ENCODE measurements at regions not wholly inside any gene's neighbourhood (a gene's known extent, or its start where the extent isn't known, plus 50 kb on each side); places are given as distances from the start of the nearest gene placed in this dataset.

GRCh38 chr2:167504061-167504460 lies 615.8 kb downstream of the XIRP2 start:
- Histone ChIP-seq H3K9me3 (ENCODE audit: low read length) (no peaks in the 10 kb centered on the region), H3K4me2 (ENCODE audit: low read length) (no peak overlapping the region), H3K27ac (ENCODE audit: low read depth, low read length, poor library complexity, severe bottlenecking) (no peak overlapping the region), H4K20me1 (ENCODE audit: insufficient read depth, low read length) (no peaks in the 10 kb centered on the region), H3K4me3 (ENCODE audit: low read depth, low read length, poor library complexity, severe bottlenecking) (no peak overlapping the region), H3K79me2 (ENCODE audit: insufficient read depth, low read depth, low read length) (no peaks in the 10 kb centered on the region), H2AFZ (ENCODE audit: low read length) (no peak overlapping the region), H3K4me1 (ENCODE audit: insufficient read depth, low read length, poor library complexity, severe bottlenecking) (no peaks in the 10 kb centered on the region), H3K36me3 (ENCODE audit: insufficient read depth, low read length) (no peaks in the 10 kb centered on the region), H3K9me2 (ENCODE audit: insufficient read depth, low read length) (no peaks in the 10 kb centered on the region; the same call in 1 of the 2 replicates)
- DNase-seq (ENCODE audit: low spot score), result no peak
- ChIA-PET POLR2A (interaction anchor here (1.0 kb wide), 1 partner anchor 23 kb away, joined by 3 read pairs; no protein-coding TSS in a partner anchor), CTCF (ENCODE audit: unreplicated experiment) (no interaction called here)
- intact Hi-C loops (cut with micrococcal nuclease; ENCODE audit: unreplicated experiment), result no loop called here
- no peak for TF ChIP-seq EZH2phosphoT487 (IDR thresholded peaks at IDR 0.05; ENCODE audit: borderline replicate concordance, low read depth, low read length)
- TF ChIP-seq, protein P1, sequence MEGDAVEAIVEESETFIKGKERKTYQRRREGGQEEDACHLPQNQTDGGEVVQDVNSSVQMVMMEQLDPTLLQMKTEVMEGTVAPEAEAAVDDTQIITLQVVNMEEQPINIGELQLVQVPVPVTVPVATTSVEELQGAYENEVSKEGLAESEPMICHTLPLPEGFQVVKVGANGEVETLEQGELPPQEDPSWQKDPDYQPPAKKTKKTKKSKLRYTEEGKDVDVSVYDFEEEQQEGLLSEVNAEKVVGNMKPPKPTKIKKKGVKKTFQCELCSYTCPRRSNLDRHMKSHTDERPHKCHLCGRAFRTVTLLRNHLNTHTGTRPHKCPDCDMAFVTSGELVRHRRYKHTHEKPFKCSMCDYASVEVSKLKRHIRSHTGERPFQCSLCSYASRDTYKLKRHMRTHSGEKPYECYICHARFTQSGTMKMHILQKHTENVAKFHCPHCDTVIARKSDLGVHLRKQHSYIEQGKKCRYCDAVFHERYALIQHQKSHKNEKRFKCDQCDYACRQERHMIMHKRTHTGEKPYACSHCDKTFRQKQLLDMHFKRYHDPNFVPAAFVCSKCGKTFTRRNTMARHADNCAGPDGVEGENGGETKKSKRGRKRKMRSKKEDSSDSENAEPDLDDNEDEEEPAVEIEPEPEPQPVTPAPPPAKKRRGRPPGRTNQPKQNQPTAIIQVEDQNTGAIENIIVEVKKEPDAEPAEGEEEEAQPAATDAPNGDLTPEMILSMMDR (conservative IDR thresholded peaks at IDR 0.05; ENCODE audit: low read length), result no peak
- no TSS peak for BruUV-seq (replicated peaks)

DNA sequence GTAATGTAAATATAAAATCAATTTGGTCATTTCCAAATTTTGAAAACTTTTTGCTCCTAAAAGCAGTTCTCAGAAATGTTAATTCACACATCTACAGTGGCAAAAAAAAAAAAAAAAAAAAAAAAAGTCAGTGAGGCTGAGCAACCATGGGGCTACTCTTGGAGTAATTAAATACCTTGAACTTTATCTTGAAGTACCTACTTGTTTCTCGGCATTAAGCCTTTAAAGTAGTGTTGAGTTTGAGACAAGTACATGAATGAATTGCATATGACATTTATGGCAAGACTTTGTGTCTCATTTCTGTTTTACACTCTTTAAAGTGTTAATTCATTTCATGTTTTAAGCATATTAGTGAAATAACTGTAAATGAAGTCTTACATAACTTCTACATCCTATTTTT lies 613.3 kb downstream of the XIRP2 start:
- H3K36me3 ChIP-seq (ENCODE audit: insufficient read depth, low read length), result no peaks in the 10 kb centered on the region
- H3K9me2 ChIP-seq (ENCODE audit: insufficient read depth, low read length), result no peaks in the 10 kb centered on the region; the same call in 1 of the 2 replicates
- no TSS peak for BruUV-seq (replicated peaks)
- no peaks in the 10 kb centered on the region for H3K9me3 ChIP-seq (ENCODE audit: low read length)
- H3K27ac ChIP-seq (ENCODE audit: low read depth, low read length, poor library complexity, severe bottlenecking), result no peak overlapping the region
- no peak overlapping the region for H2AFZ ChIP-seq (ENCODE audit: low read length)
- TF ChIP-seq EZH2phosphoT487 (IDR thresholded peaks at IDR 0.05; ENCODE audit: borderline replicate concordance, low read depth, low read length), result no peak
- TF ChIP-seq, protein P1 (conservative IDR thresholded peaks at IDR 0.05; ENCODE audit: low read length), result no peak
- no peak overlapping the region for H3K4me2 ChIP-seq (ENCODE audit: low read length)
- H4K20me1 ChIP-seq (ENCODE audit: insufficient read depth, low read length), result no peaks in the 10 kb centered on the region
- H3K4me1 ChIP-seq (ENCODE audit: insufficient read depth, low read length, poor library complexity, severe bottlenecking), result no peaks in the 10 kb centered on the region
- H3K79me2 ChIP-seq (ENCODE audit: insufficient read depth, low read depth, low read length), result no peaks in the 10 kb centered on the region
- intact Hi-C loops (cut with micrococcal nuclease; ENCODE audit: unreplicated experiment), result no loop called here
- DNase-seq (ENCODE audit: low spot score), result no peak
- ChIA-PET CTCF (ENCODE audit: unreplicated experiment) (no interaction called here), POLR2A (interaction anchor here (0.7 kb wide), 2 partner anchors 82 to 536 kb away, joined by 3 to 6 read pairs; no protein-coding TSS in a partner anchor)
- no peak overlapping the region for H3K4me3 ChIP-seq (ENCODE audit: low read depth, low read length, poor library complexity, severe bottlenecking)

DNA sequence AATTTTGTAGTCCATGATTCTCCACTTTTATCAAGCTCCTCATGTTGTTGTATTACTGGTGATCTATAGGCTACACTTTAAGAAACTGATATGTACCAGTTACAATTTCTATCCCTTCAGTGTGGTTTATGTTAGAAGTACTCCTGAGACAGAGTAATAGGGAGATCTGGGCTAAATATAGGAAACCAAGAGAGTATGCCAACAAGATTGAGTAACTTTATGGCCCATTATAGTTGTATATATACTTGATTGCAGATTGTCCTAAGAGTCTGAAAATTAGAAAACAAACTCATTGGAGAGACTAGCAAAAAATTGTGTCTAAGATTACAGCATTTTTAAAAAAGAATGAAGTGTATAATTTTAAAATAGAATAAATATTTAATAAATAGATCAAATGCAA lies 605.6 kb downstream of the XIRP2 start:
- Histone ChIP-seq H3K36me3 (ENCODE audit: insufficient read depth, low read length) (no peaks in the 10 kb centered on the region), H2AFZ (ENCODE audit: low read length) (no peak overlapping the region), H4K20me1 (ENCODE audit: insufficient read depth, low read length) (no peaks in the 10 kb centered on the region), H3K9me3 (ENCODE audit: low read length) (no peaks in the 10 kb centered on the region), H3K27ac (ENCODE audit: low read depth, low read length, poor library complexity, severe bottlenecking) (no peak overlapping the region), H3K4me2 (ENCODE audit: low read length) (no peak overlapping the region), H3K4me1 (ENCODE audit: insufficient read depth, low read length, poor library complexity, severe bottlenecking) (no peaks in the 10 kb centered on the region), H3K9me2 (ENCODE audit: insufficient read depth, low read length) (no peaks in the 10 kb centered on the region), H3K79me2 (ENCODE audit: insufficient read depth, low read depth, low read length) (no peaks in the 10 kb centered on the region), H3K4me3 (ENCODE audit: low read depth, low read length, poor library complexity, severe bottlenecking) (no peak overlapping the region)
- TF ChIP-seq, protein P1 (conservative IDR thresholded peaks at IDR 0.05; ENCODE audit: low read length), result no peak
- TF ChIP-seq EZH2phosphoT487 (IDR thresholded peaks at IDR 0.05; ENCODE audit: borderline replicate concordance, low read depth, low read length), result no peak
- no peak for DNase-seq (ENCODE audit: low spot score)
- BruUV-seq (replicated peaks), result no TSS peak
- ChIA-PET POLR2A (interaction anchor here (0.6 kb wide), 2 partner anchors 39 to 114 kb away, joined by 3 to 4 read pairs; no protein-coding TSS in a partner anchor), CTCF (ENCODE audit: unreplicated experiment) (no interaction called here)
- intact Hi-C loops (cut with micrococcal nuclease; ENCODE audit: unreplicated experiment), result no loop called here
